ENCODE measurements at regions not wholly inside any gene's neighbourhood (a gene's known extent, or its start where the extent isn't known, plus 50 kb on each side); places are given as distances from the start of the nearest gene placed in this dataset.
"Not testable (repeated sequence)": the region's sequence is repeated elsewhere in the genome, so short reads cannot be mapped to it uniquely, and the experiment has no call there.

- no peak for ATAC-seq
- POLR2A ChIA-PET: no interaction called here
- H3K9me3 Mint-ChIP-seq: peaks cover 0 to 14% (median 0%) of the 10 kb centered on the region in 9 donors
- H3K4me3 Mint-ChIP-seq: no peak overlapping the region
- peaks cover 0 to 7% (median 4%) of the 10 kb centered on the region in 4 donors for H3K4me1 Mint-ChIP-seq
- H3K27me3 Mint-ChIP-seq: peaks cover 0 to 1% (median 0%) of the 10 kb centered on the region in 5 donors
- H3K27ac Mint-ChIP-seq: no peak overlapping the region
- no peak for DNase-seq
- no peaks in the 10 kb centered on the region for H3K36me3 Mint-ChIP-seq
Measured at GRCh38 chrX:40855932-40856515, 120.7 kb upstream of the MED14 start.

GRCh38 chrX:40861952-40862554, 126.7 kb upstream of the MED14 start:
- H3K27ac Mint-ChIP-seq, H3K36me3 Mint-ChIP-seq, POLR2A ChIA-PET, DNase-seq, H3K27me3 Mint-ChIP-seq, H3K4me1 Mint-ChIP-seq, H3K4me3 Mint-ChIP-seq, ATAC-seq: not testable (repeated sequence)
- H3K9me3 Mint-ChIP-seq: peaks cover 0 to 39% (median 0%) of the 10 kb centered on the region in 9 donors

GRCh38 chrX:40863260-40863659, 127.9 kb upstream of the MED14 start:
- H3K36me3 Mint-ChIP-seq, H3K4me1 Mint-ChIP-seq, POLR2A ChIA-PET, H3K4me3 Mint-ChIP-seq, ATAC-seq, DNase-seq, H3K27ac Mint-ChIP-seq, H3K27me3 Mint-ChIP-seq: not testable (repeated sequence)
- H3K9me3 Mint-ChIP-seq: peaks cover 0 to 39% (median 0%) of the 10 kb centered on the region in 9 donors

GRCh38 chrX:40863671-40864070, 128.3 kb upstream of the MED14 start:
- no peaks in the 10 kb centered on the region for H3K4me1 Mint-ChIP-seq
- peaks cover 0 to 5% (median 0%) of the 10 kb centered on the region in 3 donors for H3K36me3 Mint-ChIP-seq
- peaks cover 0 to 39% (median 0%) of the 10 kb centered on the region in 9 donors for H3K9me3 Mint-ChIP-seq
- peaks cover 0 to 3% (median 1%) of the 10 kb centered on the region in 5 donors for H3K27me3 Mint-ChIP-seq
- POLR2A ChIA-PET: no interaction called here
- ATAC-seq: no peak
- no peak overlapping the region for H3K4me3 Mint-ChIP-seq
- DNase-seq: no peak
- no peak overlapping the region for H3K27ac Mint-ChIP-seq

- POLR2A ChIA-PET: no interaction called here
- ATAC-seq (no peak), DNase-seq (no peak)
- Mint-ChIP-seq H3K4me3 (no peak overlapping the region), H3K36me3 (peaks cover 0 to 5% (median 0%) of the 10 kb centered on the region in 3 donors), H3K9me3 (peaks cover 0 to 33% (median 0%) of the 10 kb centered on the region in 9 donors), H3K27ac (no peak overlapping the region), H3K27me3 (peaks cover 0 to 5% (median 1%) of the 10 kb centered on the region in 5 donors), H3K4me1 (no peaks in the 10 kb centered on the region)
Measured at GRCh38 chrX:40864972-40865371, 129.6 kb upstream of the MED14 start.

- DNase-seq (no peak), ATAC-seq (no peak)
- Mint-ChIP-seq H3K27me3 (peaks cover 0 to 6% (median 1%) of the 10 kb centered on the region in 5 donors), H3K27ac (no peak overlapping the region), H3K4me1 (peaks cover 0 to 2% (median 0%) of the 10 kb centered on the region in 4 donors), H3K4me3 (no peak overlapping the region), H3K36me3 (peaks cover 0 to 5% (median 0%) of the 10 kb centered on the region in 3 donors), H3K9me3 (peaks cover 0 to 17% (median 0%) of the 10 kb centered on the region in 9 donors)
- POLR2A ChIA-PET: no interaction called here
Measured at GRCh38 chrX:40866893-40867292, 131.6 kb upstream of the MED14 start.

- POLR2A ChIA-PET: interaction anchor here (0.6 kb wide), 1 partner anchor 276 kb away, joined by 3 read pairs; no protein-coding TSS in a partner anchor
- ATAC-seq (no peak), DNase-seq (no peak)
- Mint-ChIP-seq H3K27ac (no peak overlapping the region), H3K36me3 (peaks cover 0 to 5% (median 0%) of the 10 kb centered on the region in 3 donors), H3K4me3 (no peak overlapping the region), H3K4me1 (peaks cover 0 to 2% (median 0%) of the 10 kb centered on the region in 4 donors), H3K9me3 (peaks cover 0 to 17% (median 0%) of the 10 kb centered on the region in 9 donors), H3K27me3 (peaks cover 0 to 6% (median 1%) of the 10 kb centered on the region in 5 donors)
Measured at GRCh38 chrX:40867352-40867751, 132.0 kb upstream of the MED14 start.

- Mint-ChIP-seq H3K27me3 (peaks cover 0 to 6% (median 1%) of the 10 kb centered on the region in 5 donors), H3K4me1 (peaks cover 0 to 2% (median 0%) of the 10 kb centered on the region in 4 donors), H3K36me3 (no peaks in the 10 kb centered on the region)
Measured at GRCh38 chrX:40868868-40869267, 133.5 kb upstream of the MED14 start.

GRCh38 chrX:40870982-40871381, 135.6 kb upstream of the MED14 start:
- H3K9me3 Mint-ChIP-seq, DNase-seq, H3K4me3 Mint-ChIP-seq, POLR2A ChIA-PET, H3K27me3 Mint-ChIP-seq, H3K4me1 Mint-ChIP-seq, ATAC-seq, H3K36me3 Mint-ChIP-seq, H3K27ac Mint-ChIP-seq: not testable (repeated sequence)

More at GRCh38 chrX:40868868-40869267, 133.5 kb upstream of the MED14 start:
- Mint-ChIP-seq H3K27ac (no peak overlapping the region), H3K4me3 (no peak overlapping the region), H3K9me3 (peaks cover 0 to 8% (median 0%) of the 10 kb centered on the region in 9 donors)
- no peak for ATAC-seq
- no peak for DNase-seq
- POLR2A ChIA-PET: no interaction called here

GRCh38 chrX:40871385-40872082, 136.2 kb upstream of the MED14 start:
- peaks cover 0 to 5% (median 0%) of the 10 kb centered on the region in 5 donors for H3K27me3 Mint-ChIP-seq
- POLR2A ChIA-PET: interaction anchor here (0.6 kb wide), 1 partner anchor 244 kb away, joined by 4 read pairs; no protein-coding TSS in a partner anchor
- H3K4me3 Mint-ChIP-seq: no peak overlapping the region
- H3K4me1 Mint-ChIP-seq: peaks cover 0 to 2% (median 0%) of the 10 kb centered on the region in 4 donors
- H3K27ac Mint-ChIP-seq: no peak overlapping the region
- H3K36me3 Mint-ChIP-seq: no peaks in the 10 kb centered on the region
- DNase-seq (no peak), ATAC-seq (no peak)
- H3K9me3 Mint-ChIP-seq: peaks cover 0 to 3% (median 0%) of the 10 kb centered on the region in 9 donors

GRCh38 chrX:40872351-40872750, 137.0 kb upstream of the MED14 start:
- ATAC-seq (no peak), DNase-seq (no peak)
- no peak overlapping the region for H3K4me3 Mint-ChIP-seq
- no peaks in the 10 kb centered on the region for H3K36me3 Mint-ChIP-seq
- POLR2A ChIA-PET: no interaction called here
- no peak overlapping the region for H3K27ac Mint-ChIP-seq
- peaks cover 0 to 5% (median 0%) of the 10 kb centered on the region in 5 donors for H3K27me3 Mint-ChIP-seq
- H3K4me1 Mint-ChIP-seq: peaks cover 0 to 2% (median 0%) of the 10 kb centered on the region in 4 donors
- H3K9me3 Mint-ChIP-seq: peaks cover 0 to 3% (median 0%) of the 10 kb centered on the region in 9 donors

- H3K27me3 Mint-ChIP-seq: peaks cover 0 to 3% (median 0%) of the 10 kb centered on the region in 5 donors
- POLR2A ChIA-PET: no interaction called here
- peaks cover 0 to 2% (median 0%) of the 10 kb centered on the region in 4 donors for H3K4me1 Mint-ChIP-seq
Measured at GRCh38 chrX:40875476-40875875, 140.1 kb upstream of the MED14 start.

GRCh38 chrX:40877887-40878286, 142.5 kb upstream of the MED14 start:
- no peak overlapping the region for H3K27ac Mint-ChIP-seq
- H3K4me1 Mint-ChIP-seq: no peaks in the 10 kb centered on the region
- no peak overlapping the region for H3K4me3 Mint-ChIP-seq
- DNase-seq (peak in 6 of 10 donors; percentile 2 to 40 (median 17)), ATAC-seq (no peak)
- no peaks in the 10 kb centered on the region for H3K9me3 Mint-ChIP-seq
- POLR2A ChIA-PET: no interaction called here
- H3K36me3 Mint-ChIP-seq: no peaks in the 10 kb centered on the region
- no peaks in the 10 kb centered on the region for H3K27me3 Mint-ChIP-seq

More at GRCh38 chrX:40875476-40875875, 140.1 kb upstream of the MED14 start:
- ATAC-seq (no peak), DNase-seq (no peak)
- no peak overlapping the region for H3K4me3 Mint-ChIP-seq
- H3K36me3 Mint-ChIP-seq: no peaks in the 10 kb centered on the region
- no peak overlapping the region for H3K27ac Mint-ChIP-seq
- H3K9me3 Mint-ChIP-seq: peaks cover 0 to 3% (median 0%) of the 10 kb centered on the region in 9 donors
